ENCODE measurements at regions not wholly inside any gene's neighbourhood (a gene's known extent, or its start where the extent isn't known, plus 50 kb on each side); places are given as distances from the start of the nearest gene placed in this dataset.

DNA sequence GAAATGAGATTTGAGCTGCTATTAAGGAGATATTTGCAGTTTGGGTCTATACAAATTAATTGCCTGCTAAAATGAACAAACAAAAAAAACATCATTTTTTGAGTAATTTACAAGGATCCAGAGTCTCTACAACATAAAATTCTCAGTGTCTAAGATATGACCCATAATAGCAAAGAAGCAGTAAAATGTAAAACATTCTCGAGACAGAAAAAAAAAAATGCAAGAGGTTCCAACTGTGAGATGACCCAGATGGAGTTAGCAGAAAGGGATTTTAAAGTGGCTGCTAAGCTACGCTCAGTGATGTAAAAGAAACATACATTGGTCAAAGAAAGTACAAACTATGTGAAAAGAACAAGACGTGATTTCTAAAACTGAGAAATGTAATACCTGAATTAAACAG is 471.0 kb downstream of the SH2D4B start:
- no peak for DNase-seq (ENCODE audit: extremely low read depth in 1 of 2, low read depth in 1 of 2)

DNA sequence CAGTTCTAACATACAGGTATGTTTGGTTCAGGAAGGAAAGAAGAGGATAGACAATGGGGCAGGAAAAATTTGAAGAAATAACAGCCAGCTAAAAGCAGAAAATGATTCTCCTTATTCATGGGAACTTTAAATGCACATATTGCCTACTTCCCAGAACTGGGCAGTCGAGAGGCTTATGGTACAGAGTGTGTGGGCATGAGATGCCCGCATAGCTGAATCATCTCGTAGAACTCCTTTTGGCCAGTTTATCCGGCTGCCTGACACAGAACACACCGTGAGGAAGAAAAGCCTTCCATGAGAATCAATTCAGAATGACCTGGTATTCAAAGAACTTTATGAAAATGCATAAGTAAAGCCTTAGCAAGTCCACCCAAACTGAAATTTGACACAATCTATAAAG is 471.6 kb downstream of the SH2D4B start:
- DNase-seq (ENCODE audit: extremely low read depth in 1 of 2, low read depth in 1 of 2) = no peak

DNA sequence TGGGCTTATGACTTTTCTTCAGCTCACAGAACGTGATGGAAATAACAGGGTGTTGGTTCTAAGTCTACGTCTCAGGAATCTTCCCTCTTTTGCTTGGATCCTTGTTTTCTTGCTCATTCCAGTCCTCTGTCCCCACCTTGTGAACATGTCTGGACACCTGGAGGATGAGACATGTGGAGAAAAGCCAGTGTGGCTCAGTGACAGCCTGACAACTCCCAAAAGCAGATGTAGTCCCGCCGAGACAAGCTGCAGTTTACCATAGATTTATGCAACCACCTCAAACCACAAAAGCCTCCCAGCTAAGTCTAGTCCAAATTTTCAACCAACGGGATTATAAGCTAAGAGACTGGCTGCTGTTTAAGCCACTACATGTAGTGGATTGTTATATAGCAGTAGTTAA is 476.1 kb downstream of the SH2D4B start:
- DNase-seq (ENCODE audit: extremely low read depth in 1 of 2, low read depth in 1 of 2) = no peak

DNA sequence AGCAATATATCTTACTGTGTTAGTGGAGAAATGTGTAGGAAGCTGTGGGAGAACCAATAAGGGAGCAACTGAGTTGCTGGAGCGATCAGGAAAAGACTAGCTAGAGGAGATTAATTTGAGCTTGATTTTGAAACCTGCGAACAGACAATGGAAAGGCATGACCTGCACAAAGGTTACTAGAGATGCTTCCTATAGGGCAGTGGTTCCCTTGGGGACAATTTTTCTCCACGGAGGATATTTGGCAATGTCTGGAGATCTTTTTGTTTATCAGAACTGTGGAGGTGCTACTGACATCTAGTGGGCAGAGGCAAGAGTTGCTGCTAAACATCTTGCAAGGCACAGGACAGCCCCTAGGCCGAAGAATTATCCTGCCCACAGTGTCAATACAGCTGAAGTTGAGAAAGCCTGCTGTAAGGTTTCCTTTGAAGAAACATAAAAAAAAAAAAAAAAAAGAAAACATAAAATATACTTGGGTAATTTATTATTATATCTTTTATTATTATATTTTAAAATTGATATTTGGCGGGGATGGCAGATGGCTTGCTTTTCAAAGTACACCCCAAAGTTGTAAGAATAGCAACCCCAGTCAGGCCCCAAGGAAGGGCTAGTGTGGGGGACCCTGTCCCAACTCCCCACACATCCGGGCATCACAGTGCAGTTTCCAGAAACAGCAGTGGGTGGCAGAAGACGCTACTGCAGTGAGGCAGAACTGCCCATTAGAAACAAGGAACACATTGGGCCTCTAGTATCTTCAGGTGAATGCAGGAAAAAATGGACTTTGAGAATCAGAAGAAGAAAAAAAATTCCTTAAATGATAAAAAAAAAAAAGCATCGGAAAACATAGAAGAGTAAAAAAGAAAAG is 481.6 kb downstream of the SH2D4B start:
- no peak for DNase-seq (ENCODE audit: extremely low read depth in 1 of 2, low read depth in 1 of 2)

DNA sequence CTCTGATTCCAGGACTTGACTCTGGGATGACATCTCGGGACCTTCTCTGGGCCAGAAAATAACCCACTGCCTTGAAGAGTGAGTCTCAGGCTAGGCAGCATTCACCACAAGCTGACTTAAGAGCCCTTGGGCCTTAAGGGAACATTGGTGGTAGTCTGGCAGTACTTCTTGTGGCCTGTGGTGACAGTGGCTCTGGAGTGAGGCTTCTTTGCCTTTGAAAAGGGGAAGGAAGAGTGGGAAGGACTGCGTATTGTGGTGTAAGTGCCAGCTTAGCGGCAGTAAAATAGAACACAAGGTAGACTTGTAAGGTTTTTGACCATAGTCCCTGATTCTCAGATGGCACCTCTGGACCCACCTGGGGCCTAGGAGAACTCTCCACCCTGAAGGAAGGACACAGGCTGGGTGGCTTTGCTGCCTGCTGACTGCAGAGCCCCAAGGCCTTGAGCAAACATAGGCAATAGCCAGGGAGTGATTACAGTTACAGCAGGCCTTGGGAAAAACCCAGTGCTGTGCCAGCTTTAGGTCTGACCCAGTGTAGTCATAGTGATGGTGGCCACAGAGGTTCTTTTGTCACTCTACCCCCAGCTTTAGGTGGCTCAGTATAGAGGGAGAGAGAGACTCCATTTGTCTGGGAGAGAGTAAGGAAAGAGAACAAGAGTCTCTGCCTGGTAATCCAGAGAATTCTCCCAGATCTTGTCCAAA is 483.9 kb downstream of the SH2D4B start:
- DNase-seq (ENCODE audit: extremely low read depth in 1 of 2, low read depth in 1 of 2) = no peak

DNA sequence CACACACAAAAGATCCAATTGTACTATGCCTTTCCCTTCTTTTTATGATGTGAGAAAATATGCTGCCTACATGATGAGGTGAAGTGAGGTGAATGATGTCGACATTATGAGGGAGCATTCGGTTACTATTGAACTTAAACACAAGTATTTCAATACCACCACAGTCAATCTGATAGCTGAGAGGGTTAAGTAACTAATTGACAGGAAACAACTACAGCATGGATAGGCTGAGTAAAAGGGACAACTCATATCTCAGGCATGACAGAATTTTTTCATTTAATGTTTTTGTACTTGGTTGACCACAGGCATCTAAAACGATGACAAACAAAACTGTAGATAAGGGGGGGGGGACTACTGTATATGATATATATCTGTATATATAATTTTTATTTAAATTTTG is 488.9 kb downstream of the SH2D4B start:
- DNase-seq (ENCODE audit: extremely low read depth in 1 of 2, low read depth in 1 of 2) = no peak

DNA sequence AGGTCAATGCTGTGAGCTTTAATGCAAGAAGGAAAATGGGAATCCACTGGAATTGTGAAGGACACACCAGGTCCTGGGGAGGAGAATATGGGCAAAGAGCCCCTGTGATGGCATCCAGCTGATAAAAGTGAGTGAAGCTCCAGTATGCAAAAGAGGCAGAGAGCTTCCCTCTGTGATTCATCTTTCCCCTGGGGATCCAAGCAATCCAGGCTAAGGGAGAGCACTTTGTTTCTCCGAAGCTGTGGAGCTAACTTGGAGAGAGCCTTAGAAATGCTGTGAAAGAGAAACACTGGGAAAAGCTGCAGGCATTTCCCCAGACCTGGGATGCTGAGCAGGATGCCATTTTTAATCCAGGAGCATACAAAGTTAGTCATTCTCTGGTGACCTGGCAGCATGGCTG is 489.5 kb downstream of the SH2D4B start:
- no peak for DNase-seq (ENCODE audit: extremely low read depth in 1 of 2, low read depth in 1 of 2)

DNA sequence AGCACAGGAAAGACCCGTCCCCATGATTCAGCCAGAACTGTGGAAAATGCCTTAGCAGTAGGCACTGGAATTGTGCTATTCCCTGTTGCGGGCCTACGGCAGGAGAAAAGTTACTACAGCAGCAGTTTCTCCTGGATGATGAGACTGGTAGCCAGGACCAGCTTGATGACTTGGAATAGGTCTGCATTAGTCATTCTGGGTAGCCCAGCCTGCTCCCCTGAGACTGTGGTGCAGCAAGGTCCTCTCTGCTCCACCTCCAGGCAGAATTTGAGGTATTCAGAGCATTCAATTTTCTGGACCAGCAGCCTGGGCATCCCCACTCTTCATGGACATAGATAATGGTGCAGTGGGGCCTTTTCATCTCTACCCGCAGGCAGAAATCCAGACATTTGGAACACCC is 490.0 kb downstream of the SH2D4B start:
- no peak for DNase-seq (ENCODE audit: extremely low read depth in 1 of 2, low read depth in 1 of 2)

DNA sequence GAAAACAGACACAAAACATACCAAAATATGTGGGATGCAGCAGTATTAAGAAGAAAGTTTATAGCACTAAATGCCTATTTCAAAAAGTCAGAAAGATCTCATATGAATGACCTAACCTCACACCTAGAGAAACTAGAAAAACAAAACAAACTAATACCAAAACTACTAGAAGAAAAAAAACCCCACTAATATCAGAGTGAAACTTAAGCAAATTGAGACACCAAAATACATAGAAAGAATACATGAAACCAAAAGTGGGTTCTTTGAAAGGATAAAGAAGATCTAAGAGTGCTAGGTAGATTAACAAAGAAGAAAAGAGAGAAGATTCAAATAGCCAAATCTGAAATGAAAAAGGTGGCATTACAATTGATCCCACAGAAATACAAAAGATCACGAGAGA is 494.1 kb downstream of the SH2D4B start:
- DNase-seq (ENCODE audit: extremely low read depth in 1 of 2, low read depth in 1 of 2) = no peak

DNA sequence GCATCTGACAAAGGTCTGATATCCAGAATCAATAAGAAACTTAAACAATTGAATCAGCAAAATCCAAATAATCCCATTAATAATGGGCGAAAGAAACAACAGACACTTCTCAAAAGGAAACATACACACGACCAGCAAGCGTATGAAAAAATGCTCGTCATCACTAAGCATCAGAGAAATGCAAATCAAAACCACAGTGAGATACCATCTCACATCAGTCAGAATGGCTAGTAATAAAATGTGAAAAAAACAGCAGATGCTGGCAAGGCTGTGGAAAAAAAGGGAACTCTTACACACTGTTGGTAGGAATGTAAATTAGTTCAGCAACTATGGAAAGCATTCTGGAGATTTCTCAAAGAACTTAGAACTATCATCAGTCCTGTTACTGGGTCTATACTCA is 496.7 kb downstream of the SH2D4B start:
- DNase-seq (ENCODE audit: extremely low read depth in 1 of 2, low read depth in 1 of 2) = no peak

DNA sequence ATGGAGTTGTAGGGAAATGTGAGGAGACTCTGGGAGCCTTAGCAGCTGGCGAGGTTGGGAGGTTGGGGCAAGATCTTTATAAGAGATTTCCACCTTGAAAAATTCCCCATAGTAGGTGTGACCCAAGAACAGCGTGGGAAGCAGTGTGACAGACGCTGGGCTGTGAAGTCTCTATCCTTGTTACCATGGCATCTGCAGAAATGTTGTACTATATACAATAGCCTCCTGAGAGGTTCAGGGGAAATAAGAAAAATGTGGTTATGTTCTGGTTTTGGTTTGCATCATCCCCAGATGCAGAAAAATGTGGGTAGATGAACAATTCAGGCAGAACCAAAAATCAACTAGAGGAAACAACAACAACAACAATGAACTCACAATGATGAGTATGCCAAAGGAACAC is 498.6 kb downstream of the SH2D4B start:
- DNase-seq (ENCODE audit: extremely low read depth in 1 of 2, low read depth in 1 of 2) = no peak

DNA sequence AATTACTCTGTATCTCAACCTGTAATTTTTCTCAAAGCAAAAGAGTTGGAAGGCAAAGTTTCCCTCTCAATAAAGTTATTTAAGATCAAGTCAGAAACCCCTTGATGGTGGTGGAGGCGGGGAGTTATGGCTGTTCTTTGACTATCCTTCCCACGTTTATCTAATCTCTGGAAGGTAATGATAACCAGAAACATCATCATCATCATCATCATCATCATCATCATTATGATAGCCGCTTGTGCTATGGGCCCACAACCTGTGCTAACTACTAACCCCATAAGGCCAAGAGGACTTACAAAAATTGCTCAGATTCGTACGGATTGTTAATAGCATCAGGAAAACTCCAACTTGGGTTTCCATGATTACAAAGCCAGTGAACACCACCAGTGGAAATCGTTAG is 502.3 kb downstream of the SH2D4B start:
- no peak for DNase-seq (ENCODE audit: extremely low read depth in 1 of 2, low read depth in 1 of 2)

DNA sequence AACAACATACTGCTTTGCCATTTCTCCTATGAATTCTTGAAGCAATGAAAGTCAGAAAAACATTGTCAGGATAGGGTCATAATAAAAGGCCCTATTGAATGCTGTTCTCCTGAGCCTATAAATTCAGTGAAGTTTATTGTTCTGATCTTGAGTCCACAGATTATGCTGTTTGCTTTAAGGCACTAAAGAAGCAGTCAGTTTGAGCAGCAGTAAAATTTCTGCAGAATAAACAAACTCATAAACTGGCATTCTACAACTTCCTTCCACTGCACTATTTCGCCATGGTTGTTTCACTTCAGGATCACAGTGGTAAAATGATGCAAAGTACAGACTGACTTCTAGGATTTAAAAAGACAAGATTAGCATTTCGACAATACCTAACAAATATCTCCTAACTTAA is 503.2 kb downstream of the SH2D4B start:
- no peak for DNase-seq (ENCODE audit: extremely low read depth in 1 of 2, low read depth in 1 of 2)

DNA sequence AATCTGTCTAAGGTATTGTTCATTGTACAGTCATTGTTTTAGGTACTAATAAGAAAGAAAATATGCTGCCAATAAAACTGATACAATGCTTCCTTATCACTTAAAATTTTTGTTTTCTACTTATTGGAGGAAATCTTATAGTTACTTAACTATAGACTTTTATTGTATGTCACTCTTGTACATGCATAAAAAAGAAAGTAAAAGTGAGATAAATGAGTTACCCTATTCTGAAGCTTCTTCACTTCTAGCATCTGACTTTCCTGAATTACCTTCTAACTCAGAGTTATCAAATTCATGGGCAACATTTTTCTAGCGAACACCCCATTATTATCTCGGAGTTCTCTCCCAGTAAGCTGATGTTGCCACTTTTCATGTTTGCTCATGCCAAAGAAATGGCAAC is 504.9 kb downstream of the SH2D4B start:
- DNase-seq (ENCODE audit: extremely low read depth in 1 of 2, low read depth in 1 of 2) = no peak

DNA sequence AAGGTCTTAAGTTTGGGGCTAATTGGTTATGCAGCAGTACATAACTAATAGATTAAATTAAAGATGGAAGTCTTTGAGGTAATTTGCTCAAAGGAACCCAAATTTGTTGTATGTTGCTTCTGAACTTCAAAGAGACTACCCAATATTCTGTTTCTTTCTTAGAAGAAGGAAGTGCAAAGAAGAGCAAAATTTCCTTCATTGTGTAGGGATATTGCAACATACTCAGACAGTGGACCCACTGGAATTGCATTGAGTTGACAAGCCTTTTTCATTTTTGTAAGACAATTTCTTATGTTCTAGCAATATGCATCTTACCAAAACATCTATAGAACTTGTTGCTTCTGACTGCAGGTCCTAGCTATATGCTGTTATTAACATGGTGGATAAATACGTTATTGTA is 527.8 kb downstream of the SH2D4B start:
- no peak for DNase-seq (ENCODE audit: extremely low read depth in 1 of 2, low read depth in 1 of 2)

DNA sequence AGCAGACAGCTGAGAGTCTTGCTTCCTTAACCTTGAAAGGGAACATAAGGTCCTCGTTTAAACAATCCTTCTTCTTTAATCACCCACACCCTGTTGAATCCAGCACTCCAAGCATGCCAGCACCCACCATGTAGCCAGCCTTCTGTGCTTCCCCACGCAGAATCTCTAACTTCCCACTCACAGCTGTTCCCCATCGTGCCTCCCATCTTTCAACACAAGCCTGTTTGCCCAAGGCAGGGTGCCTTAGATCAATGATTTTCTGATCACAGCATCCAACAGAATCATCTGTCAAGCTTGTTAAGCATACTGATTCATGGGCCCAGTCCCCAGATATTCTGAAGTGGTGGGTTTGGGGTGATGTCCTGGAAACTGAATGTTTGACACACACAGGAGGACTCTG is 530.8 kb downstream of the SH2D4B start:
- DNase-seq (ENCODE audit: extremely low read depth in 1 of 2, low read depth in 1 of 2) = no peak

DNA sequence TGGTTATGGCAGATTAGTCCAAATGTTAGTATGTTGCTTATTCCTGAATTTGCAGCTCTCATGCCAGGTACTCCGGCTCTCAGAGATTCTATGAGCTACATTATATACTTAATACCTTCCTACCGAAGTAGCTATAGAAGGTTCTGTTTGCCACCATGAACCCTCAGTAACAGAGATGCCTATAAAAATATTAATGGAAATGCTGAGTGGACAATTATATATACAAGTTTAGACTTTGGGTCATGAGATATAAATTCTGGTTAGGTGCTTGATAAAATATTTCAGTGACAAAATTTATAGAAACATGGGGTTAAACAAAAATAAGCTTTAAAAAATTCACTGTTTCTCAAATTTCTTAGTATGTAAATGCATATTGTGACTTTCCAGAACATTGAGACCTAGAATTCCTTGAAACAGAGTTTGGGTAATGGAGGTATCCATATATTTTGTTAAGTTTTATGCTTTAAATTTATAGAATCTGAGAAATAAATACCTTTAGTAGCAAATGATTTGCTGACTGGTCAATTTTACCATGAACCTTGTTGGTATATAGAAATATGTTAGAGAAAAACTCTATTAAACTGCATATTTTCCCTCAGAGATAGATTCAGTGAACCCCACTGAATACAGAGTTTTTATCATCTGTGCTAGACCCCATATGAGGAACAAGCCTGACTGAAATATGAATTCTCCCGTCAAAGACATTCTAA is 533.5 kb downstream of the SH2D4B start:
- DNase-seq (ENCODE audit: extremely low read depth in 1 of 2, low read depth in 1 of 2) = no peak

DNA sequence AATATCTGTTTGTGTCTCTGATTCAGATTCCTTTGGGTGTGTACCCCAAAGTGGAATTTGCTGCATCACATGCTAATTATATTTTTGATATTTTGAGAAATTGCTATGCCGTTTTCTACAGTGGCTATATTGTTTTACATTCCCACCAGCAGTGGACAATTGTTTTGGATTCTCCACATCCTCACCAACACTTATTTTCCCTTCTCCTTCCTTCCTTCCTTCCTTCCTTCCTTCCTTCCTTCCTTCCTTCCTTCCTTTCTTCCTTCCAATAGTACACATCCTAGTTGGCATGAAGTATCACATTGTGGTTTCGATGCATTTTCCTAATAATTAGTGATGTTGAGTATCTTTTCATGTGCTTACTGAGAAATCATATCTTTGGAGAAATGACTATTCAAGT is 535.5 kb downstream of the SH2D4B start:
- DNase-seq (ENCODE audit: extremely low read depth in 1 of 2, low read depth in 1 of 2) = no peak

DNA sequence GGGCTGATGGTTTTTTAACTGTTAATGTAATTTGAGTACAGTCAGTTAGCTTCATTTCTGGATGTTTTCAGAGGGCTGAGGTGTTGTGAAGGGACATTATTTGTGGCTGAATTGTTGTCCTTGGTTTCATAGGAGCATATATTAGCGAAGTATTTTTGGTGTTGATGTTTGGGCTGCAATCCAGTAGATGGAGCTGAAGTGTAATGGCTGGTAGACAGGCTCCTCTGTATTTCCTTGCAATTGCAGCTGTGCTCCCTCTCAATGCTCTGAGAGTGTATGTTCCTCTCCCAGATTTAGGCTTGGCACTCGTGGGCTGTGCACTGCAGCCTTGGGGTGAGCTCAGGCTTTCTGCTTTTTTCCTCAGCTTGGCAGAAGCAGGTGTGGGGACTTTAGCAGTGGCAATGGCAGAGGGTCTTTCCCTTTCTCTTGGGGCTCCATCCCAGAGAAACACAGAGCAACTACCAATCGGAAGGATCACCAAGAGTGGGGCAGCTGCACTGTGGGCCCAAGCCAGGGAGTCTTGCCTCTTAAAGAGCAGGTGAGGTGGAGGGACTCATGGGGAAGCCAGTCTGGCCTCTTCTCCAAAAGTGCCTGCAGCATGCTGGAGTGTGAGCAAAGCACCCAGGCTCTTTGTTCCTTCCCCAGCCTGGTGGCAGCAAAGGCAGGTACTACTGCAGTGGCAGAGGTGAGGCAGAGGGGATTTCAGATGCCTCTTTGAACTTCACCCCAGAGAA is 544.4 kb downstream of the SH2D4B start:
- no peak for DNase-seq (ENCODE audit: extremely low read depth in 1 of 2, low read depth in 1 of 2)

DNA sequence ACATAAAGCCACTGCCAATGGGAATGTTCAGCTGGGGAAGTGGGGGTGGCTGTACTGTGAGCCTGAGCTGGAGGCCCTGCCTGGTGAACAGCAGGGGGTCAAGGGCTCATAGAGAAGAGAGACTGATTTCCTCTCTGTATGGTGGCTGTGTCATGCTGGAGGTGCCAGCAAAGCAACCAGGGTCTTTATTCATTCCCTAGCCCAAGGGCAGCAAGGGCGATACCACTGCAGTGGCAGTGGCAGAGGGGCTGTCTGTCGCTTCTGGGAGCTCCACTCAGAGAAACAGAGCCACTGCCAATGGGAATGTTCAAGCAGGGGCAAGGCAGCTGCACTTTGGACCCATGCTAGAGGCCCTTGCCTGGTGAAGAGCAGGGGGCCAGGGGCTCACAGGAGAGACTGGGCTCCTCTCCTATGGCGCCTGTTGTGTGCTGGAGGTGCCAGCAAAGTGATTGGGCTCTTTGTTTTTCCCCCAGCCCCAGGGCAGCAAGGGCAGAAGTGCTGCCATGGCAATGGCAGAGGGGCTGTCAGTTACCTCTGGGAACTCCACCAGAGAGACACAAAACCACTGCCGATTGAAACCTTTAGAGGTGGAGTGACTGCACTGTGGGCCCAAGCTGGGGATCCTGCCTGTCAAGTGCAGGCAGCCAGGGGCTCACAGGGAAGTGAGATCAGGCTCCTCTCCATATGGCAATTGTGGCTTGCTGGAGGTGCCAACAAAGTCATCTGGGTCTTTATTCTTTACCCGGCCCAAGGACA is 545.1 kb downstream of the SH2D4B start:
- DNase-seq (ENCODE audit: extremely low read depth in 1 of 2, low read depth in 1 of 2) = no peak

DNA sequence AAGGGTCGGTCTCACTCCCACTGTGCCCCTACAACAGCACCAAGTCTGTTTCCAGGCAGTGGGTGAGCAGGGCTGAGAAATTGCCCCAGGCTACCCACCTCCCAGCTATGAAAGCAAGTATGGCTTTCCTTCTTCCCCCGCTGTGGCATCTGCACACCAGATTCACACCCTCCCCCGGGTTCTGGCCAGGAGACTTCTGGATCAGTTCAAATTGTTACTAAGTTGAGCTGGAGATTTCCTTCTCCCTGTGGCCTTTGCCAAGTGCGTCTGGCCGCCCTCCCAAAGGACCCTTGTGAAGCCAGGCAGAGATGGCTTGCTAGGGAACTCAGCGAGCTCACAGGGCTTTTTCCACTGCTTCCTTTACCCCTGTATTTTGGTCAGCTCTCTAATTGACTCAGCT is 555.4 kb downstream of the SH2D4B start:
- DNase-seq (ENCODE audit: extremely low read depth in 1 of 2, low read depth in 1 of 2) = no peak

All from stimulated activated CD8-positive, alpha-beta memory T cell treated with anti-CD3 and anti-CD28 coated beads, Interleukin-7, amount 100 ng/mL, for 48 hours (primary cell).